HG02981 (cell line): ENCODE measurements at regions not wholly inside any gene's neighbourhood (a gene's known extent, or its start where the extent isn't known, plus 50 kb on each side); places are given as distances from the start of the nearest gene placed in this dataset.

ENCODE experiments used
- ATAC-seq: cut with Tn5 transposase; IDR thresholded peaks from one replicate; pipeline ENCODE4 v1.9.1; 2021; ENCODE audit warnings: mild to moderate bottlenecking, moderate library complexity; ENCODE audit not compliant: unreplicated experiment

DNA sequence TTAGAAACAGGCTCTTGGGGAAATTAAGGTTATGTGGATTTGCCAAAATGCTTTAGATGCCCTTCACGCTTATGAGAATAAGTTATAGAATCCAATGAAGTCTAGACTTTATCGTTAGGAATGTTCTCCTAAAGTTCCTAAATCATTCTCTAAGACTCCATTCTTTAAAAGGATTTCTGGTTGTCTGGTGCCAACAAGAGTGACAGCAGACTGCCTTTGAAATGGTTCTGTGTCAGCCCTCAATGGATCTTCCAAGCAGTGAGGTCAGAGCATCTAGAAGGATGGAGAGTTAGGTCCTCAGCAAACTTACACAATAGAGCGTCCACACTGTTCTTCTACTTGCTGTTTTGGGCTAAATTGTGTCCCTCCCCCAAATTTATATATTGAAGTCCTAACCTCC is 473.3 kb downstream of the GATA3 start:
- ATAC-seq, result no peak

DNA sequence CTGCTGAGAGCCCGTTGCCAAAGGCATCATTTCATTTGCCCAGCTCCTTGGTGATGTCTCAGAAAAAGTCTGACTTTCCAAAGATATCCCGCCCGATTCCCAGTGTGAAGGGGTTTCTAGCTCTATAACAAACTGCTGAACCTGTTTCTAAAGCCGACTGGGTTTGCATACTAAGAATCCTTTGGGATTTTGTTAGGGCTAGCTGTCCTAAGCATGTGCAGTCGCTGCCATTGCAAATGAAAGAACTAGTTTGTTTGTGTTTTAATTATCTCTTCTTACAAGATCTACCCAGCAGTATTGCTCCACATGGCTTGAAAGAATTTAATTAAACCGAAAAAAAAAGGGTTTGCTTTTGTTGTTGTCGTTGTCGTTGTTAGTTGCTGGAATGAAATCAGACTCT is 476.6 kb downstream of the GATA3 start:
- no peak for ATAC-seq

DNA sequence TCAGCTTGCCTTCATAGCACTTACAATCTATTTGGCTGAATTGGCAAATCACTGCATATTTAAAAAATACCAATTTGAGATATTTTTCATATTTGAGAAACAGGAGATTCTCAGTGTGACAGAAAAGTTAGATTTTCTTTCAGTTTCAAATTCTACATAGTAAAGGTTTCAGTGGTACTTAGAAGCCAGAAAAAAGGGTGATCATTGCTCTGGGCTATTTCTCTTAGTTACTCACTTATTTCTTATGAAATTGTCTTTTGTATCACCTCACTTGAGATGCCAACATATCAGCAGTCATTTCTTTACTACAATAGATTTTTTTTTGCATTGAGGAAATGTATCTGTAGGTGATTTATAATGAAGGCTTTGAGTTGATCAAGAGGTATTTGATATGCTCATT is 478.2 kb downstream of the GATA3 start:
- ATAC-seq, result no peak

DNA sequence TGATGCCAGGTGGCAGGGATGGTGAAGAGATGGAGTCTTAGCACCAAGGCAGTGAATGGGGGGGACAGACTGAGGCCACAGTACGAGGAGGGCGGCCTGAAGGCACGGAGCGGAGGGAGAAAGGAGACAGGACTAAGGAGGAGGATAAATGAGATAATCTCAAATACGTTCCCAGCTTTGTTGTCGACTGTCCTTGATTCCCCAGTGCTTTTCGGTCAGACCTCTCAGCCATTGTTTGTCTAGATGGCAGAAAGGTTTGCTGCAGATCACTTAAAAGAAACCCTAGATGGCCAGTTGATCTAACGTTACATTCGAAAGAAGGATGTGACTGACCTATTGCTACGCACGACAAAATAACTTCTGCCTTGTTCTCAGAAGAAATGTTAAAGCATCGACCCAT is 479.0 kb downstream of the GATA3 start:
- no peak for ATAC-seq

DNA sequence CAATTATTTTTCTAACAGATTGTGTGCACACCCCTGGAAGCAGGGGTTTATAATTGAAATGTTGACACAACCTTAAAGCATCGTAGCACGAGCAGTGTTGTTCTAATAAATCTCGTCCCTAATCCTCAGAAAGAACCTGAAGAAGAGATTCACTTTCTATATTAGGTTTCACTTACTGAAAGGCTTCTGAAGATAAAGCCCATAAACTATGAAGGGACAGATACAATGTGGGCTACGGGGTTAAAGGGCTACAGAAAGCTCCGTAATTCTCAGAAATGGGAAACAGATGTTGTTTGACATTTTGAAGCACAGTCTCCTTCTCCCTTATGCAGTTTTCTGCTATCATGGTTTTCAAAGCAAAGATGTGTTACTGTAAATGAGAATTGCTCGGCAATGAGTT is 479.6 kb downstream of the GATA3 start:
- no peak for ATAC-seq

DNA sequence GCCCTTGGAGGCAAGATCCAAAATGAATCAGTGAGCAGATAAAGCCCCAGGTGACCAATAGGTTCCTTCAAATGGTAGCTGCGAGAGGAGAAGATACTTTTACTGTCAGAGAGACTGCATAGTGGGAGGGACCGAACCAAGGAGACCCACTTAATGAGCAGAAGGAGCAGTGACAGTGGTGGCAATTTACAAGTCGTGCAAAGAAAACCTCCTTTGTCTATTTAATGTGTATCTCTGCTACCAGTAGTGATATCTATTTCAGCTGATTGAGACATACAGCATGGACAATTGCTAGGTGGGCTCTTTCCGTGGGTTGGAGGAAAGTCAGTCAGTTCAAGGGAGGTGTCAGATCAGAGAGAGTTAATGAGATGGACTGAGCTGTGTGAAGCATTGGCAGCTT is 480.4 kb downstream of the GATA3 start:
- ATAC-seq, result no peak

DNA sequence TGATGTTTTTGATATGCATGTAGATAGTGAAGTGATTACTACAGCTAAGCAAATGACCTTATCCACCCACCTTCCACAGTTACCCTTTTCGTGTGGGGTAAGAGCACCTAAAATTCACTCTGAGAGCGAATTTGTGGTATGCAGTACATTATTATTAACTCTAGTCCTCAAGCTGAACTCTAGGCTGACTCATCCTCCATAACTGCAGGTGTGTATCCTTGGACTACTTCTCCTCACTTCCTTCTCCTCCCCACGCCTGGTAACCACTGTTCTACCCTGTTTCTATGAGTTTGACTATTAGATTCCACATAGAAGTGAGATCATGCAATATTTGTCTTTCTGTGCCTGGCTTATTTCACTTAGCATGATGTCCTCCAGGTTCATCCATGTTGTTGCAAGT is 484.6 kb downstream of the GATA3 start:
- no peak for ATAC-seq

DNA sequence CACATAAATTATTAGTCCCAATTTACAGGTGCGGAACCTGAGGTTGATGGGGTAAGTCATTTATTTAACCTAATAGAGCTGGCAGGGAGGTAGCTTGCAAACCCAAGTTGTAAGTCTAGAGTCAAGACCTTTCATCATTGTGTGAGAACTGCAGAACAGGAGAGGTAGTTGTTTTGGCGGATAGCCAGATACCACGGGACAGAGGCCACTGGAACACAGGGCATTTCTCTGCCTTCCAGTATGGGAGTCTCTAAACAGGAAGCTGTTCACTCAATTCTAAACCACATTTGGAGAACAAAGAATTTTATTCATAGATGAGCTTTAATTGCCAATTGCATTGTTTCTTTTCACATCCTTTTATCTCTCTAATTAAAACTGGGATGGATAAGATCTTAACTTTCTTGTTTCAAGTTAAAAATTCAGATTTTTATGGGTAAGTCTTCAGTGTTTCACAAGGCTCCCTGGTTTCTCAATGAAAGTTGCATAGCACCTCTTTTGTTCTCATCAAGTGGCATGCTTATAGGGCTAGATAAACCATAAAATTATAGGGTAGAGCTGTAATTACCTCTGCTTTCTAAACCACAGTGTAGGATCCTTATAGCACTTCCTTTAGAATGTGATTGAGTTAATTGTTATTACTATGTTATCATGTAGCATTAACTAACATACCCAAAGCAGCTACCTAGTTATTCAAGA is 489.0 kb downstream of the GATA3 start:
- no peak for ATAC-seq

DNA sequence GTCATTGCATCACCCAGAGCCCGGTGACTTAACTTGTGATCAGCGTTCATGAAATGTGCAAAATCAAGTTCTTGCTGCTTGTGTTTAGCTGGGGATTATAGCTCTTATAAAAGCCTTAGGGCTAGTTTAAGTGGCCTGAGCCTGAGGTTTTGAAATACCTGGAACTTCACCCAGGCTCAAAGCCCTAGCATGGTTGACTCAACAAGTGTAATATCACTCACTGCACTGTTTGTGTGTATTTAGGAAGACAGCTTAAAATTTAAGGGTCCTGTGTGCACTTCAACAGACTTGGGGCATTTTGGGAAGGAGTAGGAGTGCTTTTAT is 489.5 kb downstream of the GATA3 start:
- ATAC-seq, result no peak

DNA sequence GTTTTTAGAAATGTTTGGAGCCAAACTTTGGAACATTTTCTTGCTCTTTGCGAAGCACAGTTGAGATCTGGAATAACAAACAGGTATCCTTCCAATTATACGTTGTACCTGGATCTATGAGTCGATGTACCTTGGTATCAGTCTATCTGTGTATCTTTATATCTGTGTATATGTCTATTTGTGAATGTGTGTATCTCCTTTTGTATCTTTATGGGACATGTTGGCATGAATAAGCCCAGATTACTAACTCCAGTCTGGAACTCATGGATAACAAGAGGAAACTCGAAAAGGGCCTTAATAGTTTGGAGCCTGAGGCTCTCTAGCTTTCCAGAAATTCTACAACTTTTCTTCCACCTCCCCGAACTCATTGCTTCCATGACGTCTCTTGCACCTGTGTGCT is 490.0 kb downstream of the GATA3 start:
- no peak for ATAC-seq

DNA sequence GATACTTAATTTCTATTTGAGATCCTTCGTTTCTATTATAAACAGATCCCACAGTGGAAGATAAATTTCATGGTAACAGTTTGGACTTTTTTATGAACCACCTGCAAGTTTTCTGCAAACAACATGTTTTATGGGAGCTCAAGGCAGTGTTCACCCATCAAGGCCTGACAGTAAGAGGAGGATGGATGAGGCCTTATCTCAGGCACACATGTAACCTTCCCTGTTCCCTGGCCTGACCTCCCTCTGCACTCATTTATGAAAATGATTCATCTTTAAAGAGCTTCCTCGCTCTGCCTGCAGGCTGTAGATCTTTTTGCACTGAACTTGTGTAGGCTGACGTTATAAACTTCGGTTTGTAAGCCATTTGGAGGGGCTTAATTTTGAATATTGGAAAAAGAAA is 500.1 kb downstream of the GATA3 start:
- no peak for ATAC-seq

DNA sequence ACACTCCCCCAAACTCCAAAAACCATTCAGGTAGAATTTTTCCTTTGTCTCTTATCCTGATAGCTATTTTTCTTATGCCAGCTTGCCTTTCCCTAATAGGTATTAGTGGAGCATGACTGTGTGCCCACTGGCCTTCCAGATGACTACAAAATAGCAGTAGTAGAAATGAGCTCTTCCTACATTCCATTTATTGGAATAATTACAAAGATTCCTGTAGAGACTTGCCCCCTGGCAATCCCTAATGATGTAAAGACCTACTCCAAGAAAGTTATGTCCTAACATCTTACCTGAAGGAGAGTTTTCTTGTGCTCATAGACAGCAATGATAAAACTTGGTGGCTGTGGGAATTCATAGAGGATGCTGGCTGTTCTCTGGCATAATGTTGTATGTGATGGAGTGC is 501.8 kb downstream of the GATA3 start:
- no peak for ATAC-seq

DNA sequence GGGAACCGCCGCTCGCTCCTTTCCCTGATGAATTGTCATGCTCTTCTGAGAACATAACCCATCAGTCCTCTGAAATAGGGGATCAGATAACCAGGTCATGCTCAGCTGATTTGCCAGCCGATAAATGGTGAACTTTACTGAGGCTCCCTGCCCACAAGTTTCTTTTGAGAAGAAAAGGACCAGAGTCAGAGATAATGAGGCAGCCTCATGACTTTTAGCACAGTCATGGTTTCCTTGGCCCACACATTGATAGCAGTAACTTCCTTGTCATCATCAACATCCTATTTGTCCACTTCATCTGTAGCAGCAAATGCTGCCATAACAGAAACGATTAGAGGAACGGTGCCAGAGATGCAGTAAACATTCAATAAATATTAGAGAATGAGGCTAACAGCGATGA is 509.0 kb downstream of the GATA3 start:
- no peak for ATAC-seq

DNA sequence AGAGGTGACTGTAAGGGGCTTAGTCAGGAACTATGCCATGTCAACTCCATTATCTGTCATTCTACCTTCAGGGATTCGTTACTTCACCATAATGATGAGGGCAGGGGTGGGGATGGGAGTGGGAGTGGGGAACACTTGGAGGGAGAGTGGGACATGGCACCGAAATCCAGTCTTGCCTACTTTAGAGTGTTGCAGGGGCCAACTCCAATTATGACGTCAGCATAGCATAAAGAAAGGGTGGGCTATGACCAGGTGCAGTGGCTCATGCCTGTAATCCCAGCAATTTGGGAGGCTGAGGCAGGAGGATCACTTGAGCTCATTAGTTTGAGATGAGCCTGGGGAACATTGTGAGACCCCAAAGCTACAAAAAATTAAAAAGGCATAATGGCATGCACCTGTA is 512.2 kb downstream of the GATA3 start:
- no peak for ATAC-seq

DNA sequence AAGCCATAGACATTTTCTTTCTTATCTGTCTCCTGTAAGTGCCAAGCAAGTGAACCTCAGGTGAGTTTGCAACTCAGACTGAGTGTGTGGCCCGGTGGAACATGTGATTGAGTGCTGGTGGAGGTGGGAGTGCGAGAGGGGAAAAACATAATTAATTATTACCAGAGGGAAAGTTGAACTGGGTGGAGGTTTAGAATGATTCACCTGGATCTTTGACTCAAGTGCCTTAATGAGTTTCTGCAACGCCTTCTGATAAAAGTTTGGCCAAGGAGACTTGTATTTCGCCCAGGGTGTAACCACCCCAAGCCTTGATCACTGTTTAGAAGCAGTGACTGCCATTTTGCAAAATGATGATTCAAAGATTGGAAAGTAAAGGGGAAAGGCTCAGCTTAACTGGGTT is 513.9 kb downstream of the GATA3 start:
- ATAC-seq, result no peak

DNA sequence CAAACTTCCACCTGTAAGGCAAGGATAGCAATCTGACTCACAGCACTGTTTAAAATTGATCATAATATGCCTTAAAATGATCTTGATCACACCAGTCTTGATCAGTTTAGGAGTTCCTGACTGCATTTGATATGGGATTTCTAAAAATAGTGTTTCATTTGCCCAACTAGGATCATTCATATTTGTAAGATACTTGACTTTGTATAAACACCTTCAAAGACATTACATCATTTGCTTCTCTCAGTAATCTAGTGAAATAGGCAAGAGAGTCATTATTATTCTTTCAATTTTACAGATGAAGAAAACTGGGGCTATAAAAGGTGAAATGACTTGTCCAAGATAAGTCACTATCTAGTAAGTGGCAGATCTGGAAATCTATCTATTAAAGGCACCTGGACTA is 521.1 kb downstream of the GATA3 start:
- no peak for ATAC-seq

DNA sequence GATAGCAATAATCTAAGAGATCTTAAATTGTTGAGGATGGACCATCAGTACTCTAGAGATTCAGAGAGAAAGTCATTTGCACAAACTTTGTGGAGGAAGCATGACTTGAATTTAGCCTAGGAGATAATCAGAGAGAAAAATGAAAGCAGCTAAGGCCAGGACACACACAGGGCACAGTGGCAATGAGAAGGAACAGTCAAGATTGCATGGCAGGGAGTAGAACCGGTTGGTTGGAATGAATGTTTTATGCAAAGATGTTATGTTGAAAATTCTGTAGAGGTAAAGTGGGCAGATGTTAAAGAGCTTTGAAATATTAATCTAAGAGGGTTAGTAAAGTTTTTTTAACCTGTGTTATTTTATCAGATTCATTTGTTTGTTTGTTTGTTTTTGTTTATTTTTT is 521.8 kb downstream of the GATA3 start:
- ATAC-seq, result no peak

DNA sequence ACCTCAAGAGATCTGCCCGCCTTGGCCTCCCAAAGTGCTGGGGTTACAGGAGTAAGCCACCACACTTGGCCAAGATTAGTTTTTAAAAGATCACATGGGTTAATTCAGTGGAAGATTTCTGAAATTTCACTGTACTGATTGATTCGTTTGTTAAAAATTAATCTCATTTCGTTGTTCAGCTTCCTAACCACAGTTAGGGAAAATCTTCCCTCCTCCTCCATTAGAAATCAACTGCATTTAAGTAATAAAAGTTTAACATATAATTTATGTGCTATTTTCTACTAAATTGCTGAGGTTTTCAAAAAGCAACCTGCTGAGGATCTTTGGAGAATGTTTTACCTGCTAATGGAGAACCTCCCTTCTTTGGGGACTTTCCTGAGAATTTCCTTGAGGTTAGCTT is 522.4 kb downstream of the GATA3 start:
- ATAC-seq, result no peak

DNA sequence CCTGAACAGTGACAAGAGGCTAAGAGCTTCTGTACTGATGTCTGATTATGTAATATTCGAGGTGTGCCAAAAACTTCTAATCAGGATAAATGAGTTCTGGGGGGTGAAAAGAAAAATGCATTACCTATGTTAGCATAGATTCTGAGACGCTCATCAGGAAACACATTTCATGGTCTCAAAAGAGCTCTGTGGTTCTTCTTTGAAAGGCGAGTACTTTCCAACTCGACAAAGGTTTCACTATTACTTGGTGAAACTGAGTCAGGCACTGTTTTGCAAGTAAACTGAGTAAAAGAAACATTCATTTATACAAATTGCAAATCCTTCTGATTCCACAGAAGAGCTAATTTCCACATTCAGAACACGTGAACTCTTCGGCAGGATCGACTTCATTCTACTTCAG is 523.2 kb downstream of the GATA3 start:
- ATAC-seq, result no peak

DNA sequence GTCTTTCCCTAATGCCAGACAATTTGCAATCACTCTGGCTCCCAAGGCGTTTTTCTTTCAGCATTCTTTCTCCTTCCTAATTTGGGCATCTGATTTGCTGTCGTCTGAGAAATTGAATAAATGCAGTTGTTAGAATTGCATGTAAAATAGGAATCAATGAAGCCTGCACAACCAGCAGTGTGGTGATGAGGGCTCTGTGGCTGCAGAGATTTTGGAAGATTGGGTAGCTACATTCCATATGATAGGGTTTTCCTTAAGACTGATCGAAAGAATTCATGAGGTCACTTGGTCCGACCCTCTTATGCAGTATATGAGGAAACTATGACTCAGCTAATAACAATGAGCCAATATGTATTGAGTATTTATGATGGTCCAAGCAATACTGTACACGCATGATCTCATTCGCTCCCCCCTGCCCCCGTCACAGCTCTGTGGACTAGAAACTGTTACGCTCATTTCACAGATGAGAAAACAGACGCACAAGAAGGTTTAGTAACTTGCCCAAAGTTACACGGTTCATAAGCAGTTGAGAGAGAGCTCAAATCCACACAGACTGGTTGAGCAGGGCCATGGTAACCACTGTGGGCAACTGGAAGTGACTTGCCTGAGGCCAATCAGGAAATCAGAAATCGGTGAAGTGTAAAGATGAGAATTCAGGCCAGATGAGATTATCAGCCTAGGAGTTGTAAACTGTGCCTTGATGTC is 527.2 kb downstream of the GATA3 start:
- ATAC-seq, result no peak

DNA sequence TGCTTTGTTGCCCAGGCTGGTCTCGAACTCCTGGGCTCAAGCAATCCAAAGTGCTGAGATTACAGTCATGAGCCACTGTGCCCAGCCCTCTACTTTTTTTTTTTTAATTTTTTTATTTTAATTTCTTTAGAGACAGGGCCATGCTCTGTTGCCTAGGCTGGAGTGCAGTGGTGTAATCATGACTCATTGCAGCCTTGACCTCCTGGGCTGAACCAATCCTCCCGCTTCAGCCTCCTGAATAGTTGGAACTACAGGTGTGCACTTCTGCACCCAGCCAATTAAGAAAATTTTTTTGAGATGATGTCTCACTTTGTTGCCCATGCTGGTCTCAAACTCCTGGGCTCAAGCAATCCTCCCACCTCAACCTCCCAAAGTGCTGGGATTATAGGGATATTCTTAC is 528.6 kb downstream of the GATA3 start:
- no peak for ATAC-seq

DNA sequence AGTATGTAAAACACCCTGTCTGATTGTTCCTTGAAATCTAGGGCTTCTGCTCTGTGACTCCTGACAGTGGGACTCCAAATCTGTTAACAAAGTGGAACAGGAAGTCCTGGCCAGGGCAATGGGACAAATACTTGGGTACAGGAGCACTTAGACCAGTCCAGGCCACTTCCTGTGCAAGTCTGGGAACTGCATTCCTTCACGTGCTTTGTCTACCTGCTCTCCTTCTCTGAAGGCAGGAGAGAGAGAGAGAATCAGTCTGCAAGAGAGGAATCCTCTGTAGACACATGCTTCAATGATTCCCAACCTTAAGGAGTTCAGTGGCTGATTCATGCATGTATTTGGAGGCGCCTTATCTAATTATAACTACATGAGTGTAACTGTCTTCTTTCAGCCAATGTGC is 530.2 kb downstream of the GATA3 start:
- ATAC-seq, result no peak

DNA sequence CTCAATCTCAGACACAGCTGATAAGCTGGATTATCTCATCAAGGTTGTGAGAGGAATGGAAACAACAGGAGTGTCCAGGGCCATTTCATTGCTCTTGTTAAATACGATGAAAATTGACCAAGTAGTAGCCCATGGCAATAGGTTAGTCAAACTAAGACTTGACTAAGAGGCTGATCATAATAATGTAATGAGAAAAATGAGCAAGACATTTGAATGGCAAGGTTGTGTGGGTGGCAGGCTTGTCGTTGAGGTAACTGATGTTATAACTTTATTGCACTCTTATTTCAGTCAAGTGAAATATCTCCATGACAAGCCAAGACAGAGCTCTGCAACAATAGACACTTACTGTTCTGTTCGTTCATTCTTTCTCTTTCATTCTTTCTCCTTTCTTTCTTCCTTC is 532.0 kb downstream of the GATA3 start:
- ATAC-seq, result no peak
